ENCODE measurements at regions not wholly inside any gene's neighbourhood (a gene's known extent, or its start where the extent isn't known, plus 50 kb on each side); places are given as distances from the start of the nearest gene placed in this dataset.

DNA sequence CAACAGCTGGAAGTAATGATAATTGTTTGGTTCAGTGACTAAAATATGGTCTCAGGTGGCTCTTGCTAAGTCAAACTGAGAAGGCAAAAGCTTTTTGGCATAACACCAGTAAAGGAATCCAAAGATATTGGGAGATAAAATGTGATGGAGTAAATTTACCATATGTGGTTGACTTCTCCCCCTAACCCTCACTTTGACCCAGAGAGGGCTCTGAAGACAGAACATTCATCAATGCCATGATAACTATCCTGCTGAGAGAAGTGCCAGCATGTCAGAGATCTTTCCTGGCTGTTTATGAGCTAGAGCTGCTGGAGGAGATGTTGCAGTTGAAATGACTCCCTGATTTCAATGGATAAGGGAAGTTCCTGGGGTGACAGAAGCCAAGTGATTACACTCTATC is 213.4 kb downstream of the SPCS3 start:
- H3K9me3 ChIP-seq (ENCODE audit: low read length): no peaks in the 10 kb centered on the region
- in situ Hi-C loops (cut with HindIII; ENCODE audit: extremely low pct_ligation_motif_present, low pct_unique_long_range_greater_than_20kb) (no loop called here), intact Hi-C loops (cut with micrococcal nuclease; ENCODE audit: unreplicated experiment) (no loop called here)
- ATAC-seq (no peak), DNase-seq (ENCODE audit: low spot score) (no peak), FAIRE-seq (no peak)
- ChIA-PET CTCF (ENCODE audit: low intra/inter-chr PET ratio, low total read pairs) (no interaction called here), POLR2A (no interaction called here)
- BruUV-seq (replicated peaks): no TSS peak
- H3K27ac ChIP-seq (ENCODE audit: extremely low read length, insufficient read depth, low read length): no peak overlapping the region
- TF ChIP-seq SMARCC2 (IDR thresholded peaks at IDR 0.05): no peak
- TF ChIP-seq, protein P1, sequence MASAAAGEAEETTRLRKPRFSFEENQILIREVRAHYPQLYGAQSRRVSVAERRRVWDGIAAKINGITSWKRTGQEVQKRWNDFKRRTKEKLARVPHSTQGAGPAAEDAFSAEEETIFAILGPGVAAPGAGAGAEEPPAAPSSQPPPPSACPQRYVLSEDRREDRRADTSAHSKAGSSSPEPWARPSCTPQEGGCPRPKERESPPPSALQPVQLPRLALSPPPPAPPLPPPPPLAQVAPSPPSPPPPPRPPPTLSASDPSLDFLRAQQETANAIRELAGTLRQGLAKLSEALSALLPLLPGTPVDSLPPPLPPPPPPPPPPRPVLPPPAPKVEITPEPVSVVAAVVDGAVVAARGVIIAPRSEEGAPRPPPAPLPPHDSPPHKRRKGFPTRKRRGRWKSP (CRISPR knock-in tag; IDR thresholded peaks at IDR 0.05): no peak
- TF ChIP-seq ZNF225 (CRISPR knock-in tag; IDR thresholded peaks at IDR 0.05): no peak
- TF ChIP-seq ONECUT2 (CRISPR knock-in tag; IDR thresholded peaks at IDR 0.05): no peak
- TF ChIP-seq ZSCAN31 (CRISPR knock-in tag; IDR thresholded peaks at IDR 0.05; ENCODE audit: low read depth): no peak
- no peak for TF ChIP-seq ZNF580 (CRISPR knock-in tag; IDR thresholded peaks at IDR 0.05; ENCODE audit: borderline replicate concordance, low read depth)
- TF ChIP-seq RXRB (CRISPR knock-in tag; IDR thresholded peaks at IDR 0.05; ENCODE audit: borderline replicate concordance): no peak
- no peak for TF ChIP-seq KIAA2018 (CRISPR knock-in tag; IDR thresholded peaks at IDR 0.05; ENCODE audit: borderline replicate concordance)
- no peaks in the 10 kb centered on the region for H3K27me3 ChIP-seq (ENCODE audit: control insufficient read depth in 1 of 2, insufficient read depth in 2 of 2, low read length in 2 of 2)
- no peaks in the 10 kb centered on the region; the same call in 1 of the 2 replicates for H4K20me1 ChIP-seq (ENCODE audit: insufficient read depth, low read length)
- H3K9ac ChIP-seq (ENCODE audit: insufficient read depth, low read depth, low read length): no peak overlapping the region
- no peak overlapping the region for H3K4me3 ChIP-seq (replicated peaks in 1 of 3; ENCODE audit: insufficient read depth in 1 of 3, low read depth in 2 of 3, low read length in 3 of 3)
- H3K36me3 ChIP-seq (replicated peaks in 1 of 2; ENCODE audit: control insufficient read depth in 1 of 2, insufficient read depth in 2 of 2, low read length in 2 of 2): no peaks in the 10 kb centered on the region
- H3K79me2 ChIP-seq (ENCODE audit: insufficient read depth, low read length): no peaks in the 10 kb centered on the region
- H3K4me1 ChIP-seq (ENCODE audit: insufficient read depth, low read length): no peaks in the 10 kb centered on the region
- no peak overlapping the region for H3K4me2 ChIP-seq (ENCODE audit: low read depth, low read length)
- H2AFZ ChIP-seq (ENCODE audit: low read length): no peak overlapping the region
